HL-60 (cell line): ENCODE measurements at regions not wholly inside any gene's neighbourhood (a gene's known extent, or its start where the extent isn't known, plus 50 kb on each side); places are given as distances from the start of the nearest gene placed in this dataset.

Experiments used
- GABPA ChIP-seq: IDR thresholded peaks from 2 replicates; pipeline ENCODE4 v1.6.1; 2012; ENCODE audit warnings: low read depth
- POLR2AphosphoS5 ChIP-seq: IDR thresholded peaks from 2 replicates; pipeline ENCODE4 v1.6.1; 2012; ENCODE audit warnings: low read depth
- SPI1 ChIP-seq: IDR thresholded peaks from 2 replicates; pipeline ENCODE4 v1.6.1; 2012; ENCODE audit warnings: low read depth, mild to moderate bottlenecking, borderline replicate concordance
- TF ChIP-seq, protein P1 (sequence below): IDR thresholded peaks from one replicate; pipeline ENCODE4 v1.5.1; 2011; ENCODE audit warnings: low read length, control low read depth, inconsistent platforms; ENCODE audit not compliant: insufficient read depth
- TF ChIP-seq, protein P2 (sequence below): IDR thresholded peaks from 2 replicates; pipeline ENCODE4 v1.6.1; 2012; ENCODE audit warnings: low read depth; ENCODE audit not compliant: insufficient replicate concordance

DNA sequence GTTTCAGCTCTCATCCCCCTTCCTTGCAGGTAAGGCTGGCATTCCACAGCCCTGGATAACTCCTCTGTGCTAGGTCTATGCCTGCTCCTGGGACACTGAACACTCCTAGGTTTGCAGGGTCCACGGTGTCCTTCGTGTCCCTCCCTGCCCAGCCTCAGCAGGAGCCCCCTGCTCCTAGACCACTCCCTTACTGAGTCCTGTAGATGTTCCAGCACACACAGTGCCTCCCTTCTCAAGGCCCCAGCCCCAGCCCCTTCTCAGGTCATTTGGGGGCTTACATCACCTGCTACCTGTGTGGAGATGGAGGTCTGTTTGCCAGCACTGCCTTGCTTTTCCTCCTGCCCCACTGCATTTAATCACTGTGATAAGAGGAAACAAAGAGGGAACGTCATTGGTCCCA, 146.4 kb upstream of the TNP1 start:
- TF ChIP-seq, protein P1, sequence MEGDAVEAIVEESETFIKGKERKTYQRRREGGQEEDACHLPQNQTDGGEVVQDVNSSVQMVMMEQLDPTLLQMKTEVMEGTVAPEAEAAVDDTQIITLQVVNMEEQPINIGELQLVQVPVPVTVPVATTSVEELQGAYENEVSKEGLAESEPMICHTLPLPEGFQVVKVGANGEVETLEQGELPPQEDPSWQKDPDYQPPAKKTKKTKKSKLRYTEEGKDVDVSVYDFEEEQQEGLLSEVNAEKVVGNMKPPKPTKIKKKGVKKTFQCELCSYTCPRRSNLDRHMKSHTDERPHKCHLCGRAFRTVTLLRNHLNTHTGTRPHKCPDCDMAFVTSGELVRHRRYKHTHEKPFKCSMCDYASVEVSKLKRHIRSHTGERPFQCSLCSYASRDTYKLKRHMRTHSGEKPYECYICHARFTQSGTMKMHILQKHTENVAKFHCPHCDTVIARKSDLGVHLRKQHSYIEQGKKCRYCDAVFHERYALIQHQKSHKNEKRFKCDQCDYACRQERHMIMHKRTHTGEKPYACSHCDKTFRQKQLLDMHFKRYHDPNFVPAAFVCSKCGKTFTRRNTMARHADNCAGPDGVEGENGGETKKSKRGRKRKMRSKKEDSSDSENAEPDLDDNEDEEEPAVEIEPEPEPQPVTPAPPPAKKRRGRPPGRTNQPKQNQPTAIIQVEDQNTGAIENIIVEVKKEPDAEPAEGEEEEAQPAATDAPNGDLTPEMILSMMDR: no peak
- TF ChIP-seq, protein P2, sequence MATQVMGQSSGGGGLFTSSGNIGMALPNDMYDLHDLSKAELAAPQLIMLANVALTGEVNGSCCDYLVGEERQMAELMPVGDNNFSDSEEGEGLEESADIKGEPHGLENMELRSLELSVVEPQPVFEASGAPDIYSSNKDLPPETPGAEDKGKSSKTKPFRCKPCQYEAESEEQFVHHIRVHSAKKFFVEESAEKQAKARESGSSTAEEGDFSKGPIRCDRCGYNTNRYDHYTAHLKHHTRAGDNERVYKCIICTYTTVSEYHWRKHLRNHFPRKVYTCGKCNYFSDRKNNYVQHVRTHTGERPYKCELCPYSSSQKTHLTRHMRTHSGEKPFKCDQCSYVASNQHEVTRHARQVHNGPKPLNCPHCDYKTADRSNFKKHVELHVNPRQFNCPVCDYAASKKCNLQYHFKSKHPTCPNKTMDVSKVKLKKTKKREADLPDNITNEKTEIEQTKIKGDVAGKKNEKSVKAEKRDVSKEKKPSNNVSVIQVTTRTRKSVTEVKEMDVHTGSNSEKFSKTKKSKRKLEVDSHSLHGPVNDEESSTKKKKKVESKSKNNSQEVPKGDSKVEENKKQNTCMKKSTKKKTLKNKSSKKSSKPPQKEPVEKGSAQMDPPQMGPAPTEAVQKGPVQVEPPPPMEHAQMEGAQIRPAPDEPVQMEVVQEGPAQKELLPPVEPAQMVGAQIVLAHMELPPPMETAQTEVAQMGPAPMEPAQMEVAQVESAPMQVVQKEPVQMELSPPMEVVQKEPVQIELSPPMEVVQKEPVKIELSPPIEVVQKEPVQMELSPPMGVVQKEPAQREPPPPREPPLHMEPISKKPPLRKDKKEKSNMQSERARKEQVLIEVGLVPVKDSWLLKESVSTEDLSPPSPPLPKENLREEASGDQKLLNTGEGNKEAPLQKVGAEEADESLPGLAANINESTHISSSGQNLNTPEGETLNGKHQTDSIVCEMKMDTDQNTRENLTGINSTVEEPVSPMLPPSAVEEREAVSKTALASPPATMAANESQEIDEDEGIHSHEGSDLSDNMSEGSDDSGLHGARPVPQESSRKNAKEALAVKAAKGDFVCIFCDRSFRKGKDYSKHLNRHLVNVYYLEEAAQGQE: no peak
- TF ChIP-seq POLR2AphosphoS5 (no peak), GABPA (no peak), SPI1 (no peak)
